ENCODE measurements at regions not wholly inside any gene's neighbourhood (a gene's known extent, or its start where the extent isn't known, plus 50 kb on each side); places are given as distances from the start of the nearest gene placed in this dataset.
"Not testable (repeated sequence)": the region's sequence is repeated elsewhere in the genome, so short reads cannot be mapped to it uniquely, and the experiment has no call there.

DNA sequence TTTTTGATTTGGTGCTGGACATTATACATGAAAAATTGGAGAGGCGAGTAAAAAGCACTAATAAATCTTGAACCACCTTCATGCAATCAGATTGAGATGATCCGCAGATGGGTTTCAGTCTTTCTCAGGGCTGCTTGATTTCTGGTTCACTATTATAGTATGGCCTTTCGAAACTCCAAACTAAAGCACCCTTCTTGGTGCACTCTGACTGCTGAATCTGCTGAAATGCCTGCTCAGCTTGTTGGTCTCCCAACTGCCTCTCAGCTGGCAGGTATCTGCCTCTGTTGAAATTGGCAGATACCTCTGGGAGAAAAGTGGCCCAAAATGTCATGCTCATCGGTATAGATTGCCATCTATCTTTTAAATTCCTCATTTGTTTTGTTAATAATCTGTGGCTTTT is 102.5 kb upstream of the WIPF3 start:
- H3K9me3 Mint-ChIP-seq (ENCODE audit: low read depth); H3K36me3 Mint-ChIP-seq (ENCODE audit: insufficient read depth); H3K4me1 Mint-ChIP-seq (ENCODE audit: low read depth); H3K27me3 Mint-ChIP-seq; H3K27ac Mint-ChIP-seq; H3K4me3 Mint-ChIP-seq (ENCODE audit: low read depth); DNase-seq (ENCODE audit: low spot score, unreplicated experiment): not testable (repeated sequence)

DNA sequence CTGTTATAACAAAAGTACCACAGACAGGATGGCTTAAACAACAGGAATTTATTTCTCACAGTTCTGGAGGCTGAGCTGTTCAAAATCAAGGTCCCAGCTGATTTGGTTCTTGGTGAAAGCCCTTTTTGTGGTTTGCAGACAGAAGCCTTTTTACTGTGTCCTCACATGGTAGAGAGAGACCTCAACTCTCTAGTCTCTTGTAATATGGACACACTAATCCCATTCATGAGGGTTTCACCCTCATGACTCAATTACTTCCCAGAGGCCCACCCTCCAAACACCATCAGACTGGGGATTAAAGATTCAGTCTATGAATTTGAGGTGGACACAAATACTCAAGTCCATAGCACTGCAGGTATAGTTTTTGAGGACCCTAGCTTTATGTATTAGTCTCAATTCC is 97.3 kb upstream of the WIPF3 start:
- DNase-seq (ENCODE audit: low spot score, unreplicated experiment); H3K36me3 Mint-ChIP-seq (ENCODE audit: insufficient read depth); H3K4me3 Mint-ChIP-seq (ENCODE audit: low read depth); H3K27ac Mint-ChIP-seq; H3K27me3 Mint-ChIP-seq; H3K4me1 Mint-ChIP-seq (ENCODE audit: low read depth); H3K9me3 Mint-ChIP-seq (ENCODE audit: low read depth): not testable (repeated sequence)

DNA sequence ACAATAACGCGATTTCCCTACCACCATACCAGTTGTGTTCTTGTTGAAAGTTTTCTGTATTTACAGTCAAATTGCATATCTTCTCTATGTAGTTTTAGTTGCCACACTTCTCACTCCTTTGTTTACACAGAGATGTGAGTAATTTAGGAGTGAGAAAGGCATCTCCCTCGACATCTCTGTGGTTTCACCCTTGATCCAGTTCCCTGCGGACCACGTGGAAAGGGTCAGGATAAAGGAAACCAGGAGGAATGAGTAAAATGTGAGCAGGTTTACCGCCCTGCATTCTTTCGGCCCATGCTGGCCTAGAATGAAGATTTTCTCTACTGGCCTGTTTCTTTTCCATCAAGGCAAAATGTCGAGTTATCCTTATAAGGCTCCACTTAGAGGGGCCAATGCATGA is 83.2 kb upstream of the WIPF3 start:
- H3K4me3 Mint-ChIP-seq (ENCODE audit: low read depth); H3K9me3 Mint-ChIP-seq (ENCODE audit: low read depth); H3K27me3 Mint-ChIP-seq; H3K4me1 Mint-ChIP-seq (ENCODE audit: low read depth); H3K36me3 Mint-ChIP-seq (ENCODE audit: insufficient read depth); DNase-seq (ENCODE audit: low spot score, unreplicated experiment); H3K27ac Mint-ChIP-seq: not testable (repeated sequence)

DNA sequence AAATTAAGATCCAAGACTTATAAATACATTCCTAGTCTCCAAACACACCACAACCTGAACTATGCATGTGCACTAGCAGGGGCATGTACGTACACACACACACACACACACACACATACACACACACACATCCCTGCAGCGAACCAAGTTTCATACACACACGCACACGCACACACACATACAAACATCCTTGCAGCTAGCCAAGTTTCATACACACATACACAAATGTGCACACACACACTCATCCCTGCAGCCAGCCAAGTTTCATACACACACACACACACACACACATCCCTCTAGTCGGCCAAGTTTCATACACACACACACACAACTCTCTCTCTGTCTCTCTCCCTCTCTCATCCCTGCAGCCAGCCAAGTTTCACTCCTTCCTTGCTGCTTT is 82.7 kb upstream of the WIPF3 start:
- Mint-ChIP-seq H3K9me3 (ENCODE audit: low read depth) (peaks cover 5% of the 10 kb centered on the region), H3K36me3 (ENCODE audit: insufficient read depth) (no peaks in the 10 kb centered on the region), H3K4me3 (ENCODE audit: low read depth) (no peak overlapping the region), H3K27ac (peak overlapping the region; percentile 50), H3K4me1 (ENCODE audit: low read depth) (peaks cover 6% of the 10 kb centered on the region), H3K27me3 (peaks cover 3% of the 10 kb centered on the region)
- TF ChIP-seq, protein P1, sequence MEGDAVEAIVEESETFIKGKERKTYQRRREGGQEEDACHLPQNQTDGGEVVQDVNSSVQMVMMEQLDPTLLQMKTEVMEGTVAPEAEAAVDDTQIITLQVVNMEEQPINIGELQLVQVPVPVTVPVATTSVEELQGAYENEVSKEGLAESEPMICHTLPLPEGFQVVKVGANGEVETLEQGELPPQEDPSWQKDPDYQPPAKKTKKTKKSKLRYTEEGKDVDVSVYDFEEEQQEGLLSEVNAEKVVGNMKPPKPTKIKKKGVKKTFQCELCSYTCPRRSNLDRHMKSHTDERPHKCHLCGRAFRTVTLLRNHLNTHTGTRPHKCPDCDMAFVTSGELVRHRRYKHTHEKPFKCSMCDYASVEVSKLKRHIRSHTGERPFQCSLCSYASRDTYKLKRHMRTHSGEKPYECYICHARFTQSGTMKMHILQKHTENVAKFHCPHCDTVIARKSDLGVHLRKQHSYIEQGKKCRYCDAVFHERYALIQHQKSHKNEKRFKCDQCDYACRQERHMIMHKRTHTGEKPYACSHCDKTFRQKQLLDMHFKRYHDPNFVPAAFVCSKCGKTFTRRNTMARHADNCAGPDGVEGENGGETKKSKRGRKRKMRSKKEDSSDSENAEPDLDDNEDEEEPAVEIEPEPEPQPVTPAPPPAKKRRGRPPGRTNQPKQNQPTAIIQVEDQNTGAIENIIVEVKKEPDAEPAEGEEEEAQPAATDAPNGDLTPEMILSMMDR (IDR thresholded peaks at IDR 0.05; ENCODE audit: unreplicated experiment): no peak
- DNase-seq (ENCODE audit: low spot score, unreplicated experiment): no peak

DNA sequence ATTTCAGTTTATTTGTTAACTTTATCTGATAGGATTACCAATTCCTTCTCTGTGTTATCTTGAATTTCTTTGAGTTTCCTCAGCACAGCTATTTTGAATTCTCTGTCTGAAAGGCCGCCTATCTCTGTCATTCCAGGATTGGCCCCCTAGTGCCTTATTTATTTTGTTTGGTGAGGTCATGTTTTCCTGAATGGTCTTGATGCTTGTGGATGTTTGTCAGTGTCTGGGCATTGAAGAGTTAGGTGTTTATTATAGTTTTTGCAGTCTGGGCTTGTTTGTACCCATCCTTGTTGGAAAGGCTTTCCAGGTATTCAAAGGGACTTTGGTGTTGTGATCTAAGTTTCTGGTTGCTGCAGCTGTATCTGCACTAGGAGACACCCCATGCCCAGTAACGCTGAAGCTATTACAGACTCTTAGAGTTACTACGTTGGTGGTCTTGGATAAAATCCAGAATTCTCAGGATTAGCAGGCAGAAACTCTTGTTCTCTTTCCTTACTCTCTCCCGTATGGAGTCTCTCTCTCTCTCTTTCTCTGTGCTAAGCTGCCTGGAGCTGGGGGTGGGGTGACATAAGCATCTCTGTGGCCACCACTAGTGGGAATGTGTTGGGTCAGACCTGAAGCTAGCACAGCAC is 76.7 kb upstream of the WIPF3 start:
- not testable (repeated sequence) for H3K27ac Mint-ChIP-seq; H3K27me3 Mint-ChIP-seq; H3K36me3 Mint-ChIP-seq (ENCODE audit: insufficient read depth); H3K4me3 Mint-ChIP-seq (ENCODE audit: low read depth); DNase-seq (ENCODE audit: low spot score, unreplicated experiment); H3K4me1 Mint-ChIP-seq (ENCODE audit: low read depth)
- H3K9me3 Mint-ChIP-seq (ENCODE audit: low read depth): peaks cover 11% of the 10 kb centered on the region

DNA sequence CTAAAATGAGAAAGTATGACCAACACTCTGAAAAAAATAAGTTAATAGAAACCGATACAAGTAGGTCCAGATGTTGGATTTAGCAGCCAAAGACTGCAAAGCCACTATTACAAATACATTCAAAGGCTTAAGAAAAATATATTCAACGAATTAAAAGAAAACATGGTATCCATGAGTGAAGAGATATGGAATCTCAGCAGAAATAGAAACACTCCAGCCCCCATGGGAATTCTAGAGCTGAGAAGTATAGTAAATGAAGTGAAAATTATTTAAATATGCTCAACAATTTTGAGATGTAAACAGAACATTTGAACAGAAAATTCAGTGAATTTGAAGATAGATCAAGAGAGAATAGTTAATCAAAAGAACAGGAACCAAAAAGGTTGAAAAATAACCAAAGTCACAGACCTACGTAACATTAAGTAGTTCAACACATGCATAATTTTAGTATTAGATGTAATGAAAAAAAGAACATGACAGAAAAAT is 72.0 kb upstream of the WIPF3 start:
- Mint-ChIP-seq H3K4me1 (ENCODE audit: low read depth) (no peaks in the 10 kb centered on the region), H3K27ac (no peak overlapping the region), H3K27me3 (peaks cover 9% of the 10 kb centered on the region), H3K4me3 (ENCODE audit: low read depth) (no peak overlapping the region), H3K36me3 (ENCODE audit: insufficient read depth) (no peaks in the 10 kb centered on the region), H3K9me3 (ENCODE audit: low read depth) (no peaks in the 10 kb centered on the region)
- no peak for DNase-seq (ENCODE audit: low spot score, unreplicated experiment)
- TF ChIP-seq, protein P1 (IDR thresholded peaks at IDR 0.05; ENCODE audit: unreplicated experiment): no peak

DNA sequence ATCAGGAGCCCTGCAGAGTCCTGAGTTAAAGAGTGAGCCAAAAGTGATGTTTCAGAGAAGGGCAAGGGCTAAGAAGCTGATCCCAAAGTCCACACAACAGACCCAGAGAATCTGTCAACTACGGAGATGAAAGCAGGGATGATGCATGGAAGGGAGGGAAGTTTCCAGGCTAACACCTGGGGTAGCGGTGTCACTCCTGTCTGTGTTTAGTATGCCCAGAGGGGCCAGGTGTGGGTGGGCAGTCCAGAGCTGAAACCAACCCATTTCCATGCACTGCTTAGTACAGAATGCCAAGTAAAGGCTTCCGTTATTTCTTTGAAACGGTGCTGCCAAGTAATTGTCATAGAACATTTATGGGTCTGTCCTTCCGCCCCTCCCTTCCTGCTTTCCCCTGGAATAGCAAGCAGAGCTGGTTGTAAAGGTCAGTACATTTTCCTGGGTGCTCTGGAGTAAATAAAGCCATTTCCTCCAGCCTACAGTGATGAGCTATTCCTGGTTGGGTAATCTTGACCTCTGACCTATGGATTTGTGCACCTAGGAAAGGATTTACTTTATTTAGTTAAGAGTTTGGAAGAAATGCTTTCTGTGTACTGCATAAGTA is 58.6 kb upstream of the WIPF3 start:
- H3K4me3 Mint-ChIP-seq (ENCODE audit: low read depth); H3K4me1 Mint-ChIP-seq (ENCODE audit: low read depth); DNase-seq (ENCODE audit: low spot score, unreplicated experiment); H3K36me3 Mint-ChIP-seq (ENCODE audit: insufficient read depth); H3K27me3 Mint-ChIP-seq; H3K27ac Mint-ChIP-seq; H3K9me3 Mint-ChIP-seq (ENCODE audit: low read depth): not testable (repeated sequence)

Measured in progenitor cell of endocrine pancreas (in vitro differentiated cells).